ENCODE measurements at regions not wholly inside any gene's neighbourhood (a gene's known extent, or its start where the extent isn't known, plus 50 kb on each side); places are given as distances from the start of the nearest gene placed in this dataset.

DNA sequence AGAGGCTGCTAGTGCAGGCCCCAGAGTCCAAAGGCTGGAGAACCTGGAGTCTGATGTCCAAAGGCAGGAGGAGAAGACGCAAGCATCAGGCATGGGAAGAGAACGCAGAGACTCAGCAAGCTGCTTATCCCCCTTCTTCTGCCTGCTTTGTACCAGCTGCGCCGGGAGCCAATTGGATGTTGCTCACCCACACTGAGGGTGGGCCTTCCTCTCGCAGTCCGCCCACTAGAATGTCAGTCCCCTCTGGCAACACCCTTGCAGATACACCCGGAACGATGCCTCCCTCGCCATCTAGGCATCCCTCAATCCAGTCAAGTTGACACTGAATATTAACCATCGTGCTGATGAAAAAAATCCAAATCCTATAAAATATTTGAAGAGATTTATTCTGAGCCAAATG, 141.6 kb downstream of the TWIST2 start:
- H3K4me3 ChIP-seq (ENCODE audit: low read length) = no peak overlapping the region

DNA sequence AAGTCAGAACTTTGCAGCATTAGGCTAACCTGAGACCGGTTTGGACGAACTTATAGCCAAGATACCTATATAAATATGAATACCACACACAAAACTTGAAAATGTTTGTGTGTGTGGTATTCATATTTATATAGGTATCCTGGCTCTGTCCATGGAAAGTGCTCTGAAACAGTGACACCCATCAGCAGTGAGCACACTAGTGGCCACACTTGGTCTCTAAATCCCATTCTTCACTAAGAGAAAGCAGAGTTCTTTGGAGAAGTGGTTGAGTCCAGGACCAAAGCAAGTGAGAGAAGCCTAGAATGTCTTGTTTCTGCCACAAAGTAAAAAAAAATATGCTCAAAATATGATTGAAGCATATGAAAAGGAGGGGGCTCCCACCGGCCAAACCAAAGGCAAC, 146.5 kb downstream of the TWIST2 start:
- TF ChIP-seq, protein P1, sequence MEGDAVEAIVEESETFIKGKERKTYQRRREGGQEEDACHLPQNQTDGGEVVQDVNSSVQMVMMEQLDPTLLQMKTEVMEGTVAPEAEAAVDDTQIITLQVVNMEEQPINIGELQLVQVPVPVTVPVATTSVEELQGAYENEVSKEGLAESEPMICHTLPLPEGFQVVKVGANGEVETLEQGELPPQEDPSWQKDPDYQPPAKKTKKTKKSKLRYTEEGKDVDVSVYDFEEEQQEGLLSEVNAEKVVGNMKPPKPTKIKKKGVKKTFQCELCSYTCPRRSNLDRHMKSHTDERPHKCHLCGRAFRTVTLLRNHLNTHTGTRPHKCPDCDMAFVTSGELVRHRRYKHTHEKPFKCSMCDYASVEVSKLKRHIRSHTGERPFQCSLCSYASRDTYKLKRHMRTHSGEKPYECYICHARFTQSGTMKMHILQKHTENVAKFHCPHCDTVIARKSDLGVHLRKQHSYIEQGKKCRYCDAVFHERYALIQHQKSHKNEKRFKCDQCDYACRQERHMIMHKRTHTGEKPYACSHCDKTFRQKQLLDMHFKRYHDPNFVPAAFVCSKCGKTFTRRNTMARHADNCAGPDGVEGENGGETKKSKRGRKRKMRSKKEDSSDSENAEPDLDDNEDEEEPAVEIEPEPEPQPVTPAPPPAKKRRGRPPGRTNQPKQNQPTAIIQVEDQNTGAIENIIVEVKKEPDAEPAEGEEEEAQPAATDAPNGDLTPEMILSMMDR (IDR thresholded peaks at IDR 0.05; ENCODE audit: insufficient read depth, low read depth, low read length, missing control alignments) = no peak
- DNase-seq (ENCODE audit: low read depth) = no peak
- no peak overlapping the region for H3K4me3 ChIP-seq (ENCODE audit: low read length)

More for the DNA sequence above, 141.6 kb downstream of the TWIST2 start:
- TF ChIP-seq, protein P1 (IDR thresholded peaks at IDR 0.05; ENCODE audit: insufficient read depth, low read depth, low read length, missing control alignments) = no peak
- DNase-seq (ENCODE audit: low read depth) = no peak

DNA sequence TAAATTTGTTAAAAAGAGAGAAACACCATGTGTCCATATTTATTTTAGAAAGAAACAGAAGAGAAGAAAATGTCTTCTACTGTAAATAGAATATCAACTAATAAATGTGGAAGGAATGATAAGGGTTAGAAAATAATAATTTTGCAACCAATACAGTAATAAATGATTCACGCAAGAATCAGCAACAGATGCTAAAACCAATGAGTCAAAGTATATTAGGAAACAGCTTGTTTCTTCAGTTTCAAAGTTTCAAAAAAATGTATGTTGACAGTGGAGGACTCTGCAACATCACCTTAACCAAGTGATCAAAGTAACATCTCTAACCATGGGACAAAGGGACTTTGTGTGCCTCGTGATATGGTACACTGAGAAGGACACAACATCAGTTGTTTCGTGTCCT, 147.0 kb downstream of the TWIST2 start:
- no peak overlapping the region for H3K4me3 ChIP-seq (ENCODE audit: low read length)

DNA sequence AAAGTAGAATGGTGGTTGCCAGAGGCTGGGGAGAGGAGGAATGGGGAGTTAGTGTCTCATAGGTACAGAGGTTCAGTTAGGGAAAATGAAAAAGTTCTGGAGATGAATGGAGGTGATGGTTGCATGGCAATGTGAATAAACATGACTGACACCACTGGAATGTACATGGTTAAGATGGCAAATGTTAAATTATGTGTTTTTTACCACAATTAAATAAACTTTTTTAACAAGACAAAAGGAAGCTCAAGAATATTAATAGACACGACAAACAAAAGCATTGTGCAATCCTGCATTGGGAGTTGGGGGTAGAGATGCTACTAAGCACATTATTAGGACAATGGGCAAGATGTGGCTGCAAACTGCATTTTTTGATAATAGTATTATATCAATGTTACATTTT, 147.7 kb downstream of the TWIST2 start:
- no peak overlapping the region for H3K4me3 ChIP-seq (ENCODE audit: low read length)
- TF ChIP-seq, protein P1 (IDR thresholded peaks at IDR 0.05; ENCODE audit: insufficient read depth, low read depth, low read length, missing control alignments) = no peak
- no peak for DNase-seq (ENCODE audit: low read depth)

More for the DNA sequence above, 147.0 kb downstream of the TWIST2 start:
- DNase-seq (ENCODE audit: low read depth) = no peak
- TF ChIP-seq, protein P1 (IDR thresholded peaks at IDR 0.05; ENCODE audit: insufficient read depth, low read depth, low read length, missing control alignments) = no peak

DNA sequence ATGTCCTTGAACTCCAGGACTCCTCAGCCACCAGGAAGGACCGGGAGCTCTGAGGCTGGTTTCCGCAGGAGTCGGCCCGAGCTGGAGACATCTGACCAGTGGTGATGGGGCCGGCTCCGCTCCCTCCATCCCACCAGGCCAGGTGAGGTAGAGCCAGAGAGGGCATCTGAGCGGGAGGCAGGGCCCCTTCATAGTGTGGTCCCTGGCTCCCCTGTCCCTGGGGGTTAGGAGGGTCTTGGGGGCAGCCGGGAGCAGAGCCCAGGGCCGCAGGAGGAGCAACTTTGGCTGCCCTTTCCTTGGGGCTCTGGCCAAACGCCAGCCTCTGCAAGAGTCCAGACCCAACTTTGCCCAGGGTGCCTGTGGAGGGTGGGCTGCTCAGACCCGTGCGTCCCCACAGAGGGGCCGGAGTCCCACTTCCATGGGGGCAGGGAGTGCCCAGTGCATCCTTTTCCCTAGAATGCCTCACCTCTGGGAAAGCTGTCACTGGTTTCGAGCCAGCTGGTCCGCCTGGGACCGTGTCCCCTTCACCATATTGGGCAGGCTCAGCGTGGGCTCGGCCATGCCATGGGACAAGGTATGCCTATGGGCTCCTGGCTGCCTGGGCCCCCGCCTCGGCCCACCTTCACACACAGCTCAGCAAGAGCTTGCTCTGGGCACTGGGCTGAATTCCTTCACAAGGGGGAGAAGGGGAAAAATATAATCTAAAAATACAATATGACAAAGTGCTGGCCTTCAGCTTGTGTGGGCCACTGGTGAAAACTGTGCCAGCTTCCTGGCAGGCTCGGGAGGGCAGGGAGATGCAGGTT, 148.6 kb downstream of the TWIST2 start:
- DNase-seq (ENCODE audit: low read depth) = no peak
- TF ChIP-seq, protein P1 (IDR thresholded peaks at IDR 0.05; ENCODE audit: insufficient read depth, low read depth, low read length, missing control alignments) = no peak
- H3K4me3 ChIP-seq (ENCODE audit: low read length) = no peak overlapping the region

DNA sequence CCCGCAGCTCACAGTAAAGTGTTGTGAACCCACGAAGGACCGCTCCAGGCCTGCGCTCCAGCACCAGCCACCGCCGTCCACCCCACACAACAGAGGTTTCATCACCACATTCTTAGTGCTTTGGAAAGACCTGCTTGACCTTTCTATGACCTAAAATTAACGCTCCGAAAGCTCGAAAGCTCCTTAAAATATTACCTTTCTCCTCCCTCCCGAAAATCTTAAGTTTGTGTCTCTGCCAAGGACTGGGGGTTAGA, 149.2 kb downstream of the TWIST2 start:
- H3K4me3 ChIP-seq (ENCODE audit: low read length) = no peak overlapping the region
- no peak for DNase-seq (ENCODE audit: low read depth)
- TF ChIP-seq, protein P1 (IDR thresholded peaks at IDR 0.05; ENCODE audit: insufficient read depth, low read depth, low read length, missing control alignments) = no peak

DNA sequence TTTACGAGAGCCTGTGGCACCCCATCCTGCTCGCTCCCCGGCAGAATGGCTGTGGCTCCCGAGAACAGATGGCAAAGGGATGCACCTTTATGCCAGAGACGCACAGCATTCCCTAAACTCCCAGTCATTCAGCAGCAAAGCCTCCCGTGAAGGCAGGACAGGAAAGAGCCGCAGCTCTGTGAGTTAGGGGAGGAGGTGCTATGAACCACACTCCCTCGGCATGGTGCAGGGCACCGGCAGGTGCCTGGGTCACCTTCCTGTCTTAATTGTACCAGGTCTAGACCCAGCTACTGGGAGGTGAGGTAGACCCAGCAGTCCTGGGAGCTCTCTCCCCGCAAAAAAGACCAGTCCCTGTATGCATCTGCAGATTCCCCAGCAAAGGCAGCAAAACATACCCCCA, 149.8 kb downstream of the TWIST2 start:
- H3K4me3 ChIP-seq (ENCODE audit: low read length) = no peak overlapping the region
- TF ChIP-seq, protein P1 (IDR thresholded peaks at IDR 0.05; ENCODE audit: insufficient read depth, low read depth, low read length, missing control alignments) = no peak
- DNase-seq (ENCODE audit: low read depth) = no peak

All from epithelial cell of esophagus (primary cell).